Panc1 (cell line): ENCODE measurements at regions not wholly inside any gene's neighbourhood (a gene's known extent, or its start where the extent isn't known, plus 50 kb on each side); places are given as distances from the start of the nearest gene placed in this dataset.

Source experiments
- POLR2AphosphoS5 ChIP-seq: IDR thresholded peaks from 2 replicates; pipeline ENCODE4 v1.6.1; 2012; ENCODE audit warnings: mild to moderate bottlenecking, low read depth, low read length, moderate library complexity
- SIN3A ChIP-seq: IDR thresholded peaks from 2 replicates; pipeline ENCODE4 v1.6.1; 2012; ENCODE audit warnings: low read depth, mild to moderate bottlenecking, low read length, moderate library complexity, borderline replicate concordance; ENCODE audit not compliant: insufficient read depth
- TCF7L2 ChIP-seq: IDR thresholded peaks from 2 replicates; pipeline ENCODE4 v1.6.1; 2011; ENCODE audit warnings: mild to moderate bottlenecking, low read depth, low read length, inconsistent platforms
- TF ChIP-seq, protein P1 (sequence below): fragments of 450-650 bp; IDR thresholded peaks from 2 replicates; pipeline ENCODE4 v1.5.1; 2017; ENCODE audit warnings: mild to moderate bottlenecking
- TF ChIP-seq, protein P2 (sequence below), 2 experiments: IDR thresholded peaks; 2 replicates each; pipeline ENCODE4 v1.6.1; 2011 to 2012; ENCODE audit warnings: low read depth in 2 of 2, control low read depth in 1 of 2, low read length in 1 of 2, mild to moderate bottlenecking in 1 of 2, moderate library complexity in 1 of 2; ENCODE audit not compliant: insufficient read depth in 1 of 2

- TF ChIP-seq TCF7L2 (no peak), POLR2AphosphoS5 (no peak), SIN3A (no peak)
- TF ChIP-seq, protein P1, sequence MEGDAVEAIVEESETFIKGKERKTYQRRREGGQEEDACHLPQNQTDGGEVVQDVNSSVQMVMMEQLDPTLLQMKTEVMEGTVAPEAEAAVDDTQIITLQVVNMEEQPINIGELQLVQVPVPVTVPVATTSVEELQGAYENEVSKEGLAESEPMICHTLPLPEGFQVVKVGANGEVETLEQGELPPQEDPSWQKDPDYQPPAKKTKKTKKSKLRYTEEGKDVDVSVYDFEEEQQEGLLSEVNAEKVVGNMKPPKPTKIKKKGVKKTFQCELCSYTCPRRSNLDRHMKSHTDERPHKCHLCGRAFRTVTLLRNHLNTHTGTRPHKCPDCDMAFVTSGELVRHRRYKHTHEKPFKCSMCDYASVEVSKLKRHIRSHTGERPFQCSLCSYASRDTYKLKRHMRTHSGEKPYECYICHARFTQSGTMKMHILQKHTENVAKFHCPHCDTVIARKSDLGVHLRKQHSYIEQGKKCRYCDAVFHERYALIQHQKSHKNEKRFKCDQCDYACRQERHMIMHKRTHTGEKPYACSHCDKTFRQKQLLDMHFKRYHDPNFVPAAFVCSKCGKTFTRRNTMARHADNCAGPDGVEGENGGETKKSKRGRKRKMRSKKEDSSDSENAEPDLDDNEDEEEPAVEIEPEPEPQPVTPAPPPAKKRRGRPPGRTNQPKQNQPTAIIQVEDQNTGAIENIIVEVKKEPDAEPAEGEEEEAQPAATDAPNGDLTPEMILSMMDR, result no peak
- TF ChIP-seq, protein P2, sequence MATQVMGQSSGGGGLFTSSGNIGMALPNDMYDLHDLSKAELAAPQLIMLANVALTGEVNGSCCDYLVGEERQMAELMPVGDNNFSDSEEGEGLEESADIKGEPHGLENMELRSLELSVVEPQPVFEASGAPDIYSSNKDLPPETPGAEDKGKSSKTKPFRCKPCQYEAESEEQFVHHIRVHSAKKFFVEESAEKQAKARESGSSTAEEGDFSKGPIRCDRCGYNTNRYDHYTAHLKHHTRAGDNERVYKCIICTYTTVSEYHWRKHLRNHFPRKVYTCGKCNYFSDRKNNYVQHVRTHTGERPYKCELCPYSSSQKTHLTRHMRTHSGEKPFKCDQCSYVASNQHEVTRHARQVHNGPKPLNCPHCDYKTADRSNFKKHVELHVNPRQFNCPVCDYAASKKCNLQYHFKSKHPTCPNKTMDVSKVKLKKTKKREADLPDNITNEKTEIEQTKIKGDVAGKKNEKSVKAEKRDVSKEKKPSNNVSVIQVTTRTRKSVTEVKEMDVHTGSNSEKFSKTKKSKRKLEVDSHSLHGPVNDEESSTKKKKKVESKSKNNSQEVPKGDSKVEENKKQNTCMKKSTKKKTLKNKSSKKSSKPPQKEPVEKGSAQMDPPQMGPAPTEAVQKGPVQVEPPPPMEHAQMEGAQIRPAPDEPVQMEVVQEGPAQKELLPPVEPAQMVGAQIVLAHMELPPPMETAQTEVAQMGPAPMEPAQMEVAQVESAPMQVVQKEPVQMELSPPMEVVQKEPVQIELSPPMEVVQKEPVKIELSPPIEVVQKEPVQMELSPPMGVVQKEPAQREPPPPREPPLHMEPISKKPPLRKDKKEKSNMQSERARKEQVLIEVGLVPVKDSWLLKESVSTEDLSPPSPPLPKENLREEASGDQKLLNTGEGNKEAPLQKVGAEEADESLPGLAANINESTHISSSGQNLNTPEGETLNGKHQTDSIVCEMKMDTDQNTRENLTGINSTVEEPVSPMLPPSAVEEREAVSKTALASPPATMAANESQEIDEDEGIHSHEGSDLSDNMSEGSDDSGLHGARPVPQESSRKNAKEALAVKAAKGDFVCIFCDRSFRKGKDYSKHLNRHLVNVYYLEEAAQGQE (IDR thresholded peaks at IDR 0.05; ENCODE audit: insufficient read depth in 1 of 2, low read depth in 2 of 2, low read length in 1 of 2), result no peak
Measured at GRCh38 chr11:122362381-122362780, 246.4 kb upstream of the BLID start.
